Astrocyte (in vitro differentiated cells and primary cell): ENCODE measurements at regions not wholly inside any gene's neighbourhood (a gene's known extent, or its start where the extent isn't known, plus 50 kb on each side); places are given as distances from the start of the nearest gene placed in this dataset.

Experiments used
- CTCF ChIP-seq: IDR thresholded peaks from 2 replicates; pipeline ENCODE4 v1.5.1; 2011; ENCODE audit warnings: low read depth, mild to moderate bottlenecking, inconsistent platforms, low read length, moderate library complexity; ENCODE audit not compliant: insufficient read depth
- EZH2 ChIP-seq: IDR thresholded peaks from 2 replicates; pipeline ENCODE4 v1.6.1; 2012; ENCODE audit warnings: mild to moderate bottlenecking, low read length, inconsistent platforms; ENCODE audit not compliant: insufficient read depth

GRCh38 chr4:186775902-186776301 is 52.2 kb upstream of the FAT1 start:
- TF ChIP-seq EZH2 = no peak
- no peak for TF ChIP-seq CTCF
